HCT116 (cell line): ENCODE measurements at regions not wholly inside any gene's neighbourhood (a gene's known extent, or its start where the extent isn't known, plus 50 kb on each side); places are given as distances from the start of the nearest gene placed in this dataset.

Source experiments
- CBX3 ChIP-seq: IDR thresholded peaks from 2 replicates; pipeline ENCODE4 v1.6.1; 2012; ENCODE audit warnings: low read depth
- CTCF ChIP-seq, 3 experiments: fragments of 200-600 bp in 1 of 3; sonication (generic) in 1 of 3; IDR thresholded peaks in 2 of 3; conservative IDR thresholded peaks in 1 of 3; 2 replicates each; pipeline ENCODE4 v1.5.1; 2012 to 2017; ENCODE audit warnings: low read depth in 2 of 3, low read length in 2 of 3, antibody characterized with exemption in 1 of 3, borderline replicate concordance in 1 of 3, control low read depth in 1 of 3, mild to moderate bottlenecking in 1 of 3, mixed read lengths in 1 of 3, mixed run types in 1 of 3, moderate library complexity in 1 of 3; ENCODE audit not compliant: insufficient read depth in 1 of 3
- EGR1 ChIP-seq: IDR thresholded peaks from 2 replicates; pipeline ENCODE4 v1.6.1; 2012; ENCODE audit warnings: low read depth
- EZH2 ChIP-seq: fragments of 200-600 bp; sonication (generic); IDR thresholded peaks from 2 replicates; pipeline ENCODE4 v1.6.1; 2017; ENCODE audit warnings: antibody characterized with exemption, mixed run types
- EZH2phosphoT487 ChIP-seq: fragments of 200-600 bp; IDR thresholded peaks from 2 replicates; pipeline ENCODE4 v1.6.1; 2018; ENCODE audit warnings: antibody characterized with exemption, borderline replicate concordance
- JUND ChIP-seq: IDR thresholded peaks from 2 replicates; pipeline ENCODE4 v1.6.1; 2012
- POLR2A ChIP-seq: IDR thresholded peaks from 2 replicates; pipeline ENCODE4 v1.7.0; 2011; ENCODE audit warnings: borderline replicate concordance; ENCODE audit not compliant: insufficient read depth, insufficient read length; ENCODE audit errors: extremely low read depth
- YY1 ChIP-seq: IDR thresholded peaks from 2 replicates; pipeline ENCODE4 v1.6.1; 2011; ENCODE audit warnings: low read length, low read depth, moderate library complexity, mild to moderate bottlenecking; ENCODE audit not compliant: insufficient replicate concordance; ENCODE audit errors: extremely low read depth
- ZFX ChIP-seq: fragments of 450-650 bp; IDR thresholded peaks from 2 replicates; pipeline ENCODE4 v1.6.1; 2017

GRCh38 chr7:56219017-56219416 lies 102.8 kb upstream of the NUPR2 start:
- TF ChIP-seq CTCF (IDR thresholded peaks at IDR 0.05 in 2 of 3, conservative IDR thresholded peaks at IDR 0.05 in 1 of 3; ENCODE audit: borderline replicate concordance in 1 of 3, insufficient read depth in 1 of 3, low read depth in 2 of 3, low read length in 2 of 3): no peak
- TF ChIP-seq YY1: no peak
- no peak for TF ChIP-seq POLR2A
- no peak for TF ChIP-seq EZH2
- TF ChIP-seq EGR1: no peak
- no peak for TF ChIP-seq CBX3
- no peak for TF ChIP-seq ZFX
- no peak for TF ChIP-seq EZH2phosphoT487
- no peak for TF ChIP-seq JUND
